HEK293 (cell line): ENCODE measurements at regions not wholly inside any gene's neighbourhood (a gene's known extent, or its start where the extent isn't known, plus 50 kb on each side); places are given as distances from the start of the nearest gene placed in this dataset.

Experiments
- CTCF ChIA-PET: fragments of 350-600 bp; formaldehyde crosslinking; extraction: SDS; loops from one replicate; lab custom pipeline; 2021; ENCODE audit warnings: antibody characterized with exemption; lab: Yijun Ruan, JAX
- POLR2A ChIA-PET: fragments of 300-600 bp; formaldehyde crosslinking; extraction: SDS; loops from one replicate; lab custom pipeline; 2020; ENCODE audit warnings: antibody characterized with exemption, inconsistent platforms; lab: Yijun Ruan, JAX
- H3K27ac ChIP-seq: fragments of 200-500 bp; sonication (Bioruptor generic); 2 replicates; pipeline ENCODE4 v1.5.1; 2014; ENCODE audit warnings: low read depth, low read length, control low read depth, inconsistent platforms; ENCODE audit errors: extremely low read depth
- H3K36me3 ChIP-seq, 2 experiments: fragments of 200-500 bp in 1 of 2; sonication (Bioruptor generic) in 1 of 2; 1 replicate in 1 of 2; 2 replicates in 1 of 2; pipeline ENCODE4 v1.5.1; 2014 to 2017; ENCODE audit warnings: inconsistent platforms in 2 of 2, low read length in 2 of 2; ENCODE audit not compliant: control insufficient read depth in 2 of 2, insufficient read depth in 1 of 2
- H3K4me1 ChIP-seq: fragments of 200-500 bp; sonication (Bioruptor generic); 2 replicates; pipeline ENCODE4 v1.5.1; 2014; ENCODE audit warnings: mild to moderate bottlenecking, low read length, inconsistent platforms; ENCODE audit not compliant: control insufficient read depth, insufficient read depth
- H3K4me3 ChIP-seq: 2 replicates; pipeline ENCODE4 v1.5.1; 2011; ENCODE audit warnings: low read depth, mild to moderate bottlenecking, control low read depth, low read length, moderate library complexity
- H3K9me3 ChIP-seq: fragments of 200-500 bp; sonication (Bioruptor generic); 2 replicates; pipeline ENCODE4 v1.5.1; 2014; ENCODE audit warnings: low read depth, low read length, inconsistent platforms; ENCODE audit not compliant: control insufficient read depth, insufficient read depth
- GLI2 ChIP-seq: fragments of 450-650 bp; formaldehyde crosslinking; IDR thresholded peaks from 2 replicates; pipeline ENCODE4; 2017; ENCODE audit warnings: missing biosample characterization, missing genetic modification characterization, low read depth, borderline replicate concordance
- MZF1 ChIP-seq: fragments of 450-650 bp; formaldehyde crosslinking; IDR thresholded peaks from 2 replicates; pipeline ENCODE4 v1.5.1; 2017; ENCODE audit warnings: missing biosample characterization, missing genetic modification characterization, borderline replicate concordance
- SCRT2 ChIP-seq: fragments of 450-650 bp; formaldehyde crosslinking; IDR thresholded peaks from 2 replicates; pipeline ENCODE4 v1.5.1; 2016; ENCODE audit warnings: missing biosample characterization, missing genetic modification characterization
- ZFP3 ChIP-seq: fragments of 450-650 bp; formaldehyde crosslinking; IDR thresholded peaks from 2 replicates; pipeline ENCODE4 v1.5.1; 2016; ENCODE audit warnings: low read depth, missing biosample characterization, missing genetic modification characterization
- ZNF10 ChIP-seq: fragments of 450-650 bp; formaldehyde crosslinking; IDR thresholded peaks from 2 replicates; pipeline ENCODE4 v1.5.1; 2017; ENCODE audit warnings: missing biosample characterization, missing genetic modification characterization
- ZNF132 ChIP-seq: fragments of 450-650 bp; formaldehyde crosslinking; IDR thresholded peaks from 2 replicates; pipeline ENCODE4 v1.5.1; 2017; ENCODE audit warnings: missing biosample characterization, missing genetic modification characterization, borderline replicate concordance
- ZNF157 ChIP-seq: fragments of 450-650 bp; formaldehyde crosslinking; IDR thresholded peaks from 2 replicates; pipeline ENCODE4 v1.5.1; 2016; ENCODE audit warnings: missing biosample characterization, missing genetic modification characterization
- ZNF280C ChIP-seq: fragments of 450-650 bp; formaldehyde crosslinking; IDR thresholded peaks from 2 replicates; pipeline ENCODE4 v1.5.1; 2016; ENCODE audit warnings: missing biosample characterization, missing genetic modification characterization
- ZNF350 ChIP-seq: fragments of 450-650 bp; formaldehyde crosslinking; IDR thresholded peaks from 2 replicates; pipeline ENCODE4 v1.5.0; 2017; ENCODE audit warnings: missing biosample characterization, mild to moderate bottlenecking, missing genetic modification characterization
- ZNF398 ChIP-seq: fragments of 450-650 bp; formaldehyde crosslinking; IDR thresholded peaks from 2 replicates; pipeline ENCODE4 v1.5.1; 2017; ENCODE audit warnings: missing biosample characterization, missing genetic modification characterization
- ZNF423 ChIP-seq: fragments of 450-650 bp; formaldehyde crosslinking; IDR thresholded peaks from 2 replicates; pipeline ENCODE4 v1.5.1; 2016; ENCODE audit warnings: missing biosample characterization, missing genetic modification characterization
- ZNF48 ChIP-seq: fragments of 450-650 bp; formaldehyde crosslinking; IDR thresholded peaks from 2 replicates; pipeline ENCODE4 v1.5.1; 2016; ENCODE audit warnings: missing biosample characterization, missing genetic modification characterization
- ZNF501 ChIP-seq: fragments of 450-650 bp; formaldehyde crosslinking; IDR thresholded peaks from 2 replicates; pipeline ENCODE4 v1.5.1; 2016; ENCODE audit warnings: missing biosample characterization, missing genetic modification characterization
- ZNF707 ChIP-seq: fragments of 450-650 bp; formaldehyde crosslinking; IDR thresholded peaks from 2 replicates; pipeline ENCODE4 v1.5.1; 2016; ENCODE audit warnings: missing biosample characterization, missing genetic modification characterization
- TF ChIP-seq, protein P1 (sequence below): fragments of 450-650 bp; formaldehyde crosslinking; IDR thresholded peaks from 2 replicates; pipeline ENCODE4 v1.5.1; 2016; ENCODE audit warnings: missing biosample characterization, missing genetic modification characterization, borderline replicate concordance

GRCh38 chr14:71444030-71444822 lies 488.0 kb upstream of the RGS6 start:
- POLR2A ChIA-PET = no interaction called here

DNA sequence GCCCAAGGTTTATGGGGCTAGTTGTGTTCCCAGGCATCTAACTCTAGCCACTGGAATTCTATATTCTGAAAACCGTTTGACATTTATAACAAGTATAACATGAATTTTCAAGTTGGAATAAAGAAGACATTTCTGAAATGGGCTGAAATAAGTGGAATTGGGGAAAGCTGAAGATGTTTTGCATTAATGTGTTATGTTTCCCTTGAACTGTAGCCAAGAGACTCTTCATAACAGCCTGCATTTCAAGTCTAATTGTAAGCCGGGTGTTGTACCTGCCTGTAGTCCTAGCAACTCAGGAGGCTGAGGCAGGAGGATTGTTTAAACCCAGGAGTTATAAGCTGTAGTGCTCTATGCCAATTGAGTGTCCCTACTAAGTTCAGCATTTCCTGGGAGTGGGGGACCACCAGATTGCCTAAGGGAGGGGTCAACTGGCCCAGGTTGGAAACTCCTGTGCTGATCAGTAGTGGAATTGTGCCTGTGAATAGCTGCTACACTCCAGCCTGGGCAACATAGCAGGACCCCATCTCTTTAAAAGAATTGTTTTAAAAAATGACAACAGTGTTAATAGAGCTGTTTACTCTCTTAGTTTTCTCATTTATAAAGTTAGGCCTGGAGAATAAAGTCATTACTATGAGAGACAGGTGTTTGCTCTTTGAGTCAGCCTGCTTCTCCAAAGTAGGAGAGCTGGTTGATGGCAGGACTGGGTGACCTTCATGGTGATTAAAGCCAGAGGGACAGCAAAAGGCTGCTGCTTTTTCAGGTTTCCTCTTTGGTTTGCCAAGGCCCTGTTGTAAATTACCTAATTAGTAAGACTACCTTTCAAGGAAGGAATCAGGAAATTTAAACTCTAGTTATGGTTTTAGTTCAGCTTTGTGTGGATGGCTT lies 483.6 kb upstream of the RGS6 start:
- no peak overlapping the region for H3K4me3 ChIP-seq
- no peaks in the 10 kb centered on the region for H3K9me3 ChIP-seq
- no peaks in the 10 kb centered on the region for H3K36me3 ChIP-seq
- H3K4me1 ChIP-seq = no peaks in the 10 kb centered on the region
- POLR2A ChIA-PET = no interaction called here
- TF ChIP-seq ZNF280C (tag by site-specific recombination) = no peak
- TF ChIP-seq ZNF501 (tag by site-specific recombination) = no peak
- TF ChIP-seq ZNF132 (tag by site-specific recombination) = no peak
- CTCF ChIA-PET = interaction anchor here (0.6 kb wide), 1 partner anchor 12 kb away, joined by 3 read pairs; no protein-coding TSS in a partner anchor
- no peak overlapping the region for H3K27ac ChIP-seq

More at GRCh38 chr14:71444030-71444822, 488.0 kb upstream of the RGS6 start:
- Histone ChIP-seq H3K9me3 (no peaks in the 10 kb centered on the region), H3K27ac (no peak overlapping the region), H3K4me1 (no peaks in the 10 kb centered on the region), H3K36me3 (no peaks in the 10 kb centered on the region), H3K4me3 (no peak overlapping the region)
- CTCF ChIA-PET = no interaction called here
- TF ChIP-seq ZFP3 (tag by site-specific recombination) (no peak), ZNF157 (tag by site-specific recombination) (no peak), ZNF10 (tag by site-specific recombination) (no peak), MZF1 (tag by site-specific recombination) (no peak), ZNF48 (no peak), ZNF350 (tag by site-specific recombination) (no peak), SCRT2 (tag by site-specific recombination) (no peak), ZNF501 (tag by site-specific recombination) (no peak), ZNF398 (tag by site-specific recombination) (no peak), ZNF423 (tag by site-specific recombination) (no peak), ZNF707 (no peak), GLI2 (tag by site-specific recombination) (no peak)
- TF ChIP-seq, protein P1, sequence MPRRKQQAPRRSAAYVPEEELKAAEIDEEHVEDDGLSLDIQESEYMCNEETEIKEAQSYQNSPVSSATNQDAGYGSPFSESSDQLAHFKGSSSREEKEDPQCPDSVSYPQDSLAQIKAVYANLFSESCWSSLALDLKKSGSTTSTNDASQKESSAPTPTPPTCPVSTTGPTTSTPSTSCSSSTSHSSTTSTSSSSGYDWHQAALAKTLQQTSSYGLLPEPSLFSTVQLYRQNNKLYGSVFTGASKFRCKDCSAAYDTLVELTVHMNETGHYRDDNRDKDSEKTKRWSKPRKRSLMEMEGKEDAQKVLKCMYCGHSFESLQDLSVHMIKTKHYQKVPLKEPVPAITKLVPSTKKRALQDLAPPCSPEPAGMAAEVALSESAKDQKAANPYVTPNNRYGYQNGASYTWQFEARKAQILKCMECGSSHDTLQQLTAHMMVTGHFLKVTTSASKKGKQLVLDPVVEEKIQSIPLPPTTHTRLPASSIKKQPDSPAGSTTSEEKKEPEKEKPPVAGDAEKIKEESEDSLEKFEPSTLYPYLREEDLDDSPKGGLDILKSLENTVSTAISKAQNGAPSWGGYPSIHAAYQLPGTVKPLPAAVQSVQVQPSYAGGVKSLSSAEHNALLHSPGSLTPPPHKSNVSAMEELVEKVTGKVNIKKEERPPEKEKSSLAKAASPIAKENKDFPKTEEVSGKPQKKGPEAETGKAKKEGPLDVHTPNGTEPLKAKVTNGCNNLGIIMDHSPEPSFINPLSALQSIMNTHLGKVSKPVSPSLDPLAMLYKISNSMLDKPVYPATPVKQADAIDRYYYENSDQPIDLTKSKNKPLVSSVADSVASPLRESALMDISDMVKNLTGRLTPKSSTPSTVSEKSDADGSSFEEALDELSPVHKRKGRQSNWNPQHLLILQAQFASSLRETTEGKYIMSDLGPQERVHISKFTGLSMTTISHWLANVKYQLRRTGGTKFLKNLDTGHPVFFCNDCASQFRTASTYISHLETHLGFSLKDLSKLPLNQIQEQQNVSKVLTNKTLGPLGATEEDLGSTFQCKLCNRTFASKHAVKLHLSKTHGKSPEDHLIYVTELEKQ (tag by site-specific recombination) = no peak
